AG09319 (cell line): ENCODE measurements at regions not wholly inside any gene's neighbourhood (a gene's known extent, or its start where the extent isn't known, plus 50 kb on each side); places are given as distances from the start of the nearest gene placed in this dataset.

ENCODE experiments used
- DNase-seq: peaks from one replicate; pipeline ENCODE4 v3.0.0-alpha.2; 2010; ENCODE audit warnings: low read depth; ENCODE audit errors: extremely low read depth
- CTCF ChIP-seq: IDR thresholded peaks from 2 replicates; pipeline ENCODE4 v1.5.1; 2011; ENCODE audit warnings: low read depth, mild to moderate bottlenecking, inconsistent platforms, low read length, moderate library complexity

GRCh38 chr11:42054351-42054900 is 595.0 kb upstream of the LRRC4C start:
- TF ChIP-seq CTCF = no peak
- DNase-seq = no peak

GRCh38 chr11:42055606-42056005 is 596.2 kb upstream of the LRRC4C start:
- no peak for DNase-seq
- no peak for TF ChIP-seq CTCF

GRCh38 chr11:42058794-42059193 is 599.3 kb upstream of the LRRC4C start:
- TF ChIP-seq CTCF = no peak
- no peak for DNase-seq

GRCh38 chr11:42065199-42065598 is 605.7 kb upstream of the LRRC4C start:
- DNase-seq = no peak
- TF ChIP-seq CTCF = no peak

GRCh38 chr11:42066113-42066512 is 606.7 kb upstream of the LRRC4C start:
- no peak for TF ChIP-seq CTCF
- DNase-seq = no peak

GRCh38 chr11:42074306-42074705 is 614.9 kb upstream of the LRRC4C start:
- no peak for TF ChIP-seq CTCF

GRCh38 chr11:42075180-42075579 is 615.7 kb upstream of the LRRC4C start:
- TF ChIP-seq CTCF = no peak
- DNase-seq = no peak

More at GRCh38 chr11:42074306-42074705, 614.9 kb upstream of the LRRC4C start:
- no peak for DNase-seq
